ENCODE measurements at regions not wholly inside any gene's neighbourhood (a gene's known extent, or its start where the extent isn't known, plus 50 kb on each side); places are given as distances from the start of the nearest gene placed in this dataset.

GRCh38 chr2:129748250-129748649 is 231.2 kb upstream of the RAB6C start:
- TF ChIP-seq ZNF776 (CRISPR knock-in tag; IDR thresholded peaks at IDR 0.05) = no peak
- no peak for TF ChIP-seq ZNF274 (CRISPR knock-in tag; IDR thresholded peaks at IDR 0.05)
- no peak for TF ChIP-seq NBN (conservative IDR thresholded peaks at IDR 0.05)
- TF ChIP-seq ZNF260 (CRISPR knock-in tag; IDR thresholded peaks at IDR 0.05; ENCODE audit: borderline replicate concordance, low read depth) = no peak
- no peak for TF ChIP-seq ZFP41 (CRISPR knock-in tag; IDR thresholded peaks at IDR 0.05; ENCODE audit: borderline replicate concordance)
